Mammary epithelial cell (primary cell): ENCODE measurements at regions not wholly inside any gene's neighbourhood (a gene's known extent, or its start where the extent isn't known, plus 50 kb on each side); places are given as distances from the start of the nearest gene placed in this dataset.

ENCODE experiments used
- CTCF ChIP-seq, 2 donors: IDR thresholded peaks in 1 of 2; conservative IDR thresholded peaks in 1 of 2; 2 replicates each; pipeline ENCODE4 v1.5.1; 2011 to 2012; ENCODE audit warnings: inconsistent platforms in 2 of 2, low read length in 2 of 2, mild to moderate bottlenecking in 2 of 2, control low read depth in 1 of 2, low read depth in 1 of 2; ENCODE audit not compliant: insufficient read depth in 1 of 2; ENCODE audit errors: extremely low read depth in 1 of 2
- EZH2 ChIP-seq: IDR thresholded peaks from 2 replicates; pipeline ENCODE4 v1.6.1; 2012; ENCODE audit warnings: low read length, inconsistent platforms, borderline replicate concordance

- TF ChIP-seq CTCF (conservative IDR thresholded peaks at IDR 0.05 in 1 of 2, IDR thresholded peaks at IDR 0.05 in 1 of 2; ENCODE audit: extremely low read depth in 1 of 2, insufficient read depth in 1 of 2, low read depth in 1 of 2, low read length in 2 of 2) (no peak), EZH2 (no peak)
Measured at GRCh38 chr4:123218981-123219380, 177.6 kb upstream of the SPRY1 start.
